Endothelial cell of umbilical vein (primary cell): ENCODE measurements at regions not wholly inside any gene's neighbourhood (a gene's known extent, or its start where the extent isn't known, plus 50 kb on each side); places are given as distances from the start of the nearest gene placed in this dataset.

Experiments
- BruUV-seq: library from RNA; stranded (reverse); fragments of 400-500 nt; replicated peaks from 2 replicates; lab custom pipeline; 2021; lab: Mats Ljungman, UMichigan
- CTCF ChIA-PET: fragments of 300-600, 350-600 bp; sonication (Branson Sonifier 250); formaldehyde crosslinking; loops from one replicate; lab custom pipeline; 2021; ENCODE audit warnings: antibody characterized with exemption, inconsistent platforms; lab: Charles Lee
- POLR2A ChIA-PET: fragments of 300-600, 350-600 bp; sonication (Branson Sonifier 250); formaldehyde crosslinking; loops from one replicate; lab custom pipeline; 2021; ENCODE audit warnings: antibody characterized with exemption, inconsistent platforms; lab: Charles Lee
- DNase-seq: peaks from one replicate; pipeline ENCODE4 v3.0.0-alpha.2; 2011; ENCODE audit warnings: low read depth, low spot score
- FAIRE-seq: peaks from 2 replicates; lab custom pipeline; 2011; peaks lifted over from hg19 to GRCh38; lab: Jason Lieb, UNC
- H2AFZ ChIP-seq: 2 replicates; pipeline ENCODE4 v1.6.0; 2012; ENCODE audit warnings: low read depth, low read length, control low read depth, inconsistent platforms
- H3K27ac ChIP-seq: 2 replicates; pipeline ENCODE4 v1.5.1; 2011; ENCODE audit warnings: low read depth, mild to moderate bottlenecking, control low read depth, low read length, moderate library complexity; ENCODE audit not compliant: insufficient read depth
- H3K27me3 ChIP-seq, 2 experiments: 2 replicates each; pipeline versions ENCODE4 v1.6.0 to v1.6.1; 2011; ENCODE audit warnings: low read length in 2 of 2, mixed read lengths in 1 of 2; ENCODE audit not compliant: control insufficient read depth in 2 of 2, insufficient read depth in 2 of 2
- H3K36me3 ChIP-seq, 2 experiments: 2 replicates in 1 of 2; 3 replicates in 1 of 2; pipeline ENCODE4 v1.5.1; 2011; ENCODE audit warnings: low read length in 2 of 2, mild to moderate bottlenecking in 1 of 2, moderate library complexity in 1 of 2; ENCODE audit not compliant: control insufficient read depth in 2 of 2, insufficient read depth in 2 of 2; ENCODE audit errors: extremely low read depth in 1 of 2
- H3K4me1 ChIP-seq: 3 replicates; pipeline ENCODE4 v1.5.1; 2011; ENCODE audit warnings: mild to moderate bottlenecking, low read length; ENCODE audit not compliant: control insufficient read depth, insufficient read depth; ENCODE audit errors: extremely low read depth
- H3K4me2 ChIP-seq: 2 replicates; pipeline ENCODE4 v1.6.1; 2011; ENCODE audit warnings: low read length, control low read depth, mixed read lengths; ENCODE audit not compliant: insufficient read depth
- H3K4me3 ChIP-seq, 3 experiments: fragments of 200-600 bp in 1 of 3; sonication (generic), shearing (Covaris generic) in 1 of 3; replicated peaks in 1 of 3; 2 replicates each; pipeline ENCODE4 v1.5.1; 2011 to 2016; ENCODE audit warnings: control low read depth in 3 of 3, low read length in 3 of 3, mild to moderate bottlenecking in 2 of 3, inconsistent platforms in 1 of 3, low read depth in 1 of 3, moderate library complexity in 1 of 3; ENCODE audit not compliant: insufficient read depth in 1 of 3
- H3K79me2 ChIP-seq: 2 replicates; pipeline ENCODE4 v1.6.0; 2012; ENCODE audit warnings: low read length, inconsistent platforms; ENCODE audit not compliant: control insufficient read depth, insufficient read depth
- H3K9ac ChIP-seq: replicated peaks from 2 replicates; pipeline ENCODE3; 2011; ENCODE audit warnings: low read length, control low read depth; ENCODE audit not compliant: insufficient read depth; ENCODE audit errors: extremely low read depth
- H3K9me1 ChIP-seq: replicated peaks from 3 replicates; pipeline ENCODE4 v1.6.0; 2011; ENCODE audit warnings: mild to moderate bottlenecking, low read length; ENCODE audit not compliant: control insufficient read depth, insufficient read depth; ENCODE audit errors: extremely low read depth
- H3K9me3 ChIP-seq: replicated peaks from 2 replicates; pipeline ENCODE4 v1.5.1; 2012; ENCODE audit warnings: low read length, inconsistent platforms; ENCODE audit not compliant: control insufficient read depth, insufficient read depth
- H4K20me1 ChIP-seq: replicated peaks from 2 replicates; pipeline ENCODE3; 2011; ENCODE audit warnings: mild to moderate bottlenecking, low read length; ENCODE audit not compliant: control insufficient read depth, insufficient read depth; ENCODE audit errors: extremely low read depth
- EZH2 ChIP-seq: IDR thresholded peaks from 2 replicates; pipeline ENCODE4 v1.6.1; 2012; ENCODE audit warnings: borderline replicate concordance, low read depth, mild to moderate bottlenecking, moderate library complexity, low read length, inconsistent platforms; ENCODE audit not compliant: severe bottlenecking
- FOS ChIP-seq: IDR thresholded peaks from 2 replicates; pipeline ENCODE4 v1.6.1; 2011; ENCODE audit warnings: mild to moderate bottlenecking, low read length, moderate library complexity, borderline replicate concordance; ENCODE audit not compliant: insufficient read depth
- GATA2 ChIP-seq: IDR thresholded peaks from 2 replicates; pipeline ENCODE4 v1.7.0; 2011; ENCODE audit warnings: low read depth, mild to moderate bottlenecking, moderate library complexity, mixed read lengths, low read length; ENCODE audit not compliant: insufficient read length, insufficient read depth
- JUN ChIP-seq: IDR thresholded peaks from 2 replicates; pipeline ENCODE4 v1.6.1; 2011; ENCODE audit warnings: borderline replicate concordance, low read depth; ENCODE audit not compliant: insufficient read length, insufficient read depth
- MYC ChIP-seq: IDR thresholded peaks from one replicate; pipeline ENCODE4 v1.6.1; 2011; ENCODE audit warnings: mild to moderate bottlenecking, low read depth, low read length
- POLR2A ChIP-seq: IDR thresholded peaks from 2 replicates; pipeline ENCODE4 v1.6.1; 2012; ENCODE audit warnings: low read depth, mild to moderate bottlenecking, control low read depth, low read length
- POLR2AphosphoS5 ChIP-seq: IDR thresholded peaks from 2 replicates; pipeline ENCODE4 v1.6.1; 2012; ENCODE audit warnings: low read depth, mild to moderate bottlenecking, control low read depth, low read length, moderate library complexity; ENCODE audit not compliant: insufficient read depth
- dilution Hi-C: fragments of 300-500 bp; cut with MboI; formaldehyde crosslinking; loops from one replicate; pipeline ENCODE4 v1.15.0; 2019; ENCODE audit warnings: low sequenced_read_pairs; ENCODE audit not compliant: extremely low pct_ligation_motif_present
- intact Hi-C: fragments of 100-400 bp; cut with micrococcal nuclease; formaldehyde crosslinking; loops from one replicate; pipeline ENCODE4 v1.10.0; 2022
- TF ChIP-seq, protein P1 (sequence below), 2 donors: IDR thresholded peaks; 1 replicate in 1 of 2; 2 replicates in 1 of 2; pipeline ENCODE4 v1.5.1; 2011; ENCODE audit warnings: low read length in 2 of 2, mild to moderate bottlenecking in 2 of 2, moderate library complexity in 2 of 2, control low read depth in 1 of 2, inconsistent platforms in 1 of 2, low read depth in 1 of 2; ENCODE audit not compliant: insufficient read depth in 1 of 2; ENCODE audit errors: extremely low read depth in 1 of 2
- TF ChIP-seq, protein P2 (sequence below): IDR thresholded peaks from 2 replicates; pipeline ENCODE4 v1.6.1; 2011; ENCODE audit not compliant: insufficient read depth, insufficient read length

DNA sequence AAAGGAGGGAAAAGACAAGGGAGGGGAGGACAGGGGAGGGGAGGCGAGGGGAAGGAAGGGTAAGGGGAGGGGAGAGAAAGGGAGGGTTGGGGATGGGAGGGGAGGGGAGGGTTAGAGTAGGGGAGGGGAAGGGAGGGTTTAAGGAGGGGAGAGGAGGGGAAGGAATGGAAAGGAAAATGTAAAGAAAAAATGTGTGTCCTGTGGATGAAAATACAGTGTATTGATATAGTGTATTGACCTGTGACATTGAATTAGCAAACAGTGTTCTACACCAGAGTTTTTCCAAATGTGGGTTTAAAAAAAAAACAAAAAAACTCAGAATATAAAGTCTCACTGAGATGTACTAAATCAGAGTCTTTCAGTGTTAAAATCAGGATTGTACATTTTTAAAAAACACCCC lies 1279.8 kb upstream of the ADGRL2 start:
- FAIRE-seq (no peak), DNase-seq (no peak)
- Histone ChIP-seq H3K4me2 (no peak overlapping the region), H3K9me1 (no peaks in the 10 kb centered on the region), H4K20me1 (no peaks in the 10 kb centered on the region), H3K4me1 (no peaks in the 10 kb centered on the region), H3K9me3 (no peaks in the 10 kb centered on the region), H3K9ac (no peak overlapping the region), H3K27ac (no peak overlapping the region), H3K36me3 (no peaks in the 10 kb centered on the region), H3K27me3 (no peaks in the 10 kb centered on the region), H2AFZ (no peak overlapping the region), H3K4me3 (no peak overlapping the region), H3K79me2 (no peaks in the 10 kb centered on the region)
- dilution Hi-C loops (no loop called here), intact Hi-C loops (no loop called here)
- ChIA-PET CTCF (no interaction called here), POLR2A (no interaction called here)
- TF ChIP-seq, protein P1, sequence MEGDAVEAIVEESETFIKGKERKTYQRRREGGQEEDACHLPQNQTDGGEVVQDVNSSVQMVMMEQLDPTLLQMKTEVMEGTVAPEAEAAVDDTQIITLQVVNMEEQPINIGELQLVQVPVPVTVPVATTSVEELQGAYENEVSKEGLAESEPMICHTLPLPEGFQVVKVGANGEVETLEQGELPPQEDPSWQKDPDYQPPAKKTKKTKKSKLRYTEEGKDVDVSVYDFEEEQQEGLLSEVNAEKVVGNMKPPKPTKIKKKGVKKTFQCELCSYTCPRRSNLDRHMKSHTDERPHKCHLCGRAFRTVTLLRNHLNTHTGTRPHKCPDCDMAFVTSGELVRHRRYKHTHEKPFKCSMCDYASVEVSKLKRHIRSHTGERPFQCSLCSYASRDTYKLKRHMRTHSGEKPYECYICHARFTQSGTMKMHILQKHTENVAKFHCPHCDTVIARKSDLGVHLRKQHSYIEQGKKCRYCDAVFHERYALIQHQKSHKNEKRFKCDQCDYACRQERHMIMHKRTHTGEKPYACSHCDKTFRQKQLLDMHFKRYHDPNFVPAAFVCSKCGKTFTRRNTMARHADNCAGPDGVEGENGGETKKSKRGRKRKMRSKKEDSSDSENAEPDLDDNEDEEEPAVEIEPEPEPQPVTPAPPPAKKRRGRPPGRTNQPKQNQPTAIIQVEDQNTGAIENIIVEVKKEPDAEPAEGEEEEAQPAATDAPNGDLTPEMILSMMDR (IDR thresholded peaks at IDR 0.05; ENCODE audit: extremely low read depth in 1 of 2, insufficient read depth in 1 of 2, low read depth in 1 of 2, low read length in 2 of 2) = no peak
- TF ChIP-seq POLR2AphosphoS5 = no peak
- no TSS peak for BruUV-seq

DNA sequence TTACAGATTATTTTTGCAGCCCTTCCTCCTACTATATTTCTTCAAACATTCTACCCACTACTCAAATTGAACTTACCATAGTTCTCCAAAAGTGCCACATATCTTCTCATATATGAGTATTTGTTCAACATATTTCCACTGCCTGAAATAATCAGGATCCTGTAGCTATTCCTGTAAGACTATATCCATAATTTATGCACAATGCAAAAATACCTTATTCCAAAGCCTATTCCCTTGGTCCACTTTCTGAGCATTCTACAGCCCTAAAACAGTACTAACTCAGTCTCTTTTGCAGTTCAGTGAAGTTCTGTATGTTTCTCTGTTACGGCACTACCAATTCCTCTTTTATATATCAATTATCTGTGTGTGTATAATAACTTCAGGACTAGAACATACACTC lies 1283.7 kb upstream of the ADGRL2 start:
- TF ChIP-seq FOS (no peak), POLR2AphosphoS5 (no peak), MYC (no peak), EZH2 (no peak), GATA2 (no peak), POLR2A (no peak), JUN (no peak)
- TF ChIP-seq, protein P1 (IDR thresholded peaks at IDR 0.05; ENCODE audit: extremely low read depth in 1 of 2, insufficient read depth in 1 of 2, low read depth in 1 of 2, low read length in 2 of 2) = no peak
- TF ChIP-seq, protein P2, sequence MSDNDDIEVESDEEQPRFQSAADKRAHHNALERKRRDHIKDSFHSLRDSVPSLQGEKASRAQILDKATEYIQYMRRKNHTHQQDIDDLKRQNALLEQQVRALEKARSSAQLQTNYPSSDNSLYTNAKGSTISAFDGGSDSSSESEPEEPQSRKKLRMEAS = no peak
- Histone ChIP-seq H3K4me1 (no peaks in the 10 kb centered on the region), H3K4me2 (no peak overlapping the region), H3K9ac (no peak overlapping the region), H3K79me2 (no peaks in the 10 kb centered on the region), H3K27me3 (no peaks in the 10 kb centered on the region), H3K4me3 (no peak overlapping the region), H2AFZ (no peak overlapping the region), H4K20me1 (no peaks in the 10 kb centered on the region), H3K9me1 (no peaks in the 10 kb centered on the region), H3K27ac (no peak overlapping the region), H3K36me3 (no peaks in the 10 kb centered on the region), H3K9me3 (no peaks in the 10 kb centered on the region)
- BruUV-seq = no TSS peak
- dilution Hi-C loops (no loop called here), intact Hi-C loops (no loop called here)
- CTCF ChIA-PET = interaction anchor here (1.0 kb wide), 1 partner anchor 9 kb away, joined by 3 read pairs; no protein-coding TSS in a partner anchor
- POLR2A ChIA-PET = no interaction called here
- FAIRE-seq = no peak
- DNase-seq = no peak
